ENCODE measurements at regions not wholly inside any gene's neighbourhood (a gene's known extent, or its start where the extent isn't known, plus 50 kb on each side); places are given as distances from the start of the nearest gene placed in this dataset.

DNA sequence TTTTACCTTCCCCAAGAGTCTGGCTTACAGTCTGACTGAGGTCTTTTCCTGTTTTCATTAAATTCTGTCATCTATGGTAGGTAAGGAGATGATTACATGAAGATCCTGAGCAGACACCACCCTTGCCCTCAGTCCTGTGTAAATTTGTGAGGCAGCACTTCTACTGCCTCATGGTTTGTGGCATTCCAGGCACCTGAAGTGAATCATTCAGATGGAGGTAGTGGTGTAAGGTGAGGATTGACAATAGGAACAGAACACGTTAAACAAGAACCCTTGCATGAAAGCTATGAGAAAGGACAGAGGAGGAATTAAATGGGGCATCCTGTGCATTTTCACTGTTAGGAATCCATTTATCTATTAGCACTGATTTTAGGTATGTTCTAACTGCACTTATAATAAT, 618.6 kb downstream of the TLL1 start:
- DNase-seq (ENCODE audit: low read depth), result no peak

DNA sequence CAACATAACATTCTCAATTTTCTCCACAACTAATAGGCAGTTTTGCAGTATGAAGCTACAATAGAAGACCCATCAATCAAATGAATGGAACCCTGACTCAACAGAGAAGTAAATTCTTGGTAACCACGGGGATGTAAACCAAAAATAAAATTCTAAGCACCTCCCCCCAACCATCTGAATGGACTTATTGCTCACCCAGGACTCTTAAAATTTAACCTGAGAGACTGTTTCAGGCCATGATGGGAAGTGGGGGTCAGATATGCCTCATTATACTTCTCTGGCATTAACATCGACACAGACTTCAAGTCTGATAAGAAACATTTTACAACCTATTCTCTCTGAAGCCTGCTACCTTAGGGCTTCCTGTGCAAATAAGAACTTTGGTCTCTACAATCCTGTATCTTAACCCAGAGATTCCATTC, 620.9 kb downstream of the TLL1 start:
- DNase-seq (ENCODE audit: low read depth), result peak; percentile 74

DNA sequence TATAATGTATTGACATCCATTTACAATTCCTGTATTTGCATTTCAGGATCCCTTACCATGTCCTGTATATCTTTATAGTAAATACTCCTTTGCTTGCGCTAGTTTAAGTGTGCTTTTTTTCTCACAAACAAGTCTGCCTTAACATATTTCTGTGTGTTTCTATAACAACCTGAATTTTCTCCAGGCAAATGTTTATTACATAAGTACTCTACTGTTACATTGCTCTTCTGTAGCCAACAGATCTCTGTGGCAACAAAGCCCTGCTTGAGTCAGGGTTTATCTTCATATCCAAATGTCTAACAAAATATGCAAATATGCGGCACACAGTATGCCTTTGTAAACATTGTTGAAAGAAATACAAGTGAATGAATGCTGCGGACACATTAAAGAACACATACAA, 625.5 kb downstream of the TLL1 start:
- DNase-seq (ENCODE audit: low read depth), result peak; percentile 12

DNA sequence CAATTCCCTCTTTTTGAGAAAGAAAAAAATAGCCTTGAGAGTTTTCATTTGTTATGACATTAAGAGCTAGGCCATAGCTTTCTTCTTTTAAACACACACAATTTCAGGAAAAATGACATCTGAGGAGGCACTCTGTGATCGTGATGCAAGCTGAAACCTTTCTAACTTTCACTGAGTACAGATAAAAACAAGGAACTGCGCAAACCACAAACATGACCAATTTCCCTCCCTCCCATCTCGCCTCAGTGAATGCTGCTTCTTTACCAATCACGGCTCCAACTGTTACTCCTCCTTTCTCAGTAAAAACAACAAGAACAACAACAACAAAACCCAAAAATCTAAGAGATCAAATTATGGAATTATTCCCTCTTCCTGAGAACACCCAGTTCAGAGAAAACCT, 626.8 kb downstream of the TLL1 start:
- DNase-seq (ENCODE audit: low read depth), result peak; percentile 14

GRCh38 chr4:166501941-166502382, 628.9 kb downstream of the TLL1 start:
- no peak for DNase-seq (ENCODE audit: low read depth)

DNA sequence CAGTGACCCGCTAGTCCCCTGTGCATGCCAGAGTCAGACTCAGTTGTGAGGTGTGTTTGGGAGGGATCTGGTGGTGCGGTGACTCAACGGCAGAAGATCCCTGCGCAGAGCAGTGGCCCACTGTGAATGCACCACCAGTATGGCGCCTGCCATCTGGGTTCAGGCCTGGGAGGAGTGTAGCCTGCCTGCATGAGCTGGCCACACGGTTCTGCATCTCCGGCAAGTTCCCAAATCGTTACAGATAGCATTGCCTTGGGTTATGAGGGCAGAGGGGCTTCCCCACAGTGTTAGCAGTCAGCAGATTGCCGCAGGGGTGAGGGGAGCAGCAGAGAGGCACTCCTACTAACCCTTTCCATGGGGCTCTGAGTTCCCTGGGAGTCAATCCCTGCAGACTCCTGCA, 629.6 kb downstream of the TLL1 start:
- DNase-seq (ENCODE audit: low read depth), result no peak

DNA sequence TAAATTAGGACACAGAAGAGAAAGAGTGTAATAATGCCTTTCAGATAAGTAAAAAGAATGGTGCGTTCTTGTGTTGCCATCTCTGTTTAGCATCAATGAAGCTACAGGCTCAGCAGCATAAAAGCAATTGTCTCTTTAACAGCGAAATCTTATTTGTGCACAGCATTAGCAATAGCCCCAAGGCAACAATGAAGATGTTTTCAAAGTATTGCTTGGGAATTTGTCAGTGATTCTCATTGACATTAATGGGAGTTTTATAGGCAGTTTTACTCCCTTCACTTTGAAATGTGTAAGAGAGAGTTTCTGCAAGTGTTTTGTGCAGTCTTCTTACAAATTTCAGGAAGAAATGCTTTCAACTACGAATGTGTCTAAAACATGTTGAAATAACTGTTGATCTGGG, 633.0 kb downstream of the TLL1 start:
- no peak for DNase-seq (ENCODE audit: low read depth)

DNA sequence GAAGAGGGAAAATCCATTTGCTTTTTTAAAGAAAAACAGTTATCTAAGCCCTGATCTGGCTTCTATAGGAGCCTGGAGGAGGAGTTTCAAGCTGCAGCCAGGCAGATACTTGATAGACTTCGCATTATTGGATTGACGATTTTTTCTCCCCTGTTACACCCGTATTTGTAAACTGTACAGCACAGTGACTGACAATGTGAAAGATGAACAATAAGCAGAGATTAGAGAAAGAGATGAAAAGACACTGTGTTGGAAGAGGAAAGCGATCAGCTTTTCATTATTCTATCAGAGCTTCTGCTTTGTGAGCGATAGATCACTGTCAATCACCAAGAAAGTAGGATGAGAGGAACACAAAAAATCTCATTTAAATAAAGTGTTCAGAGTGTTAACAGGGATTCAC, 639.2 kb downstream of the TLL1 start:
- DNase-seq (ENCODE audit: low read depth), result no peak

DNA sequence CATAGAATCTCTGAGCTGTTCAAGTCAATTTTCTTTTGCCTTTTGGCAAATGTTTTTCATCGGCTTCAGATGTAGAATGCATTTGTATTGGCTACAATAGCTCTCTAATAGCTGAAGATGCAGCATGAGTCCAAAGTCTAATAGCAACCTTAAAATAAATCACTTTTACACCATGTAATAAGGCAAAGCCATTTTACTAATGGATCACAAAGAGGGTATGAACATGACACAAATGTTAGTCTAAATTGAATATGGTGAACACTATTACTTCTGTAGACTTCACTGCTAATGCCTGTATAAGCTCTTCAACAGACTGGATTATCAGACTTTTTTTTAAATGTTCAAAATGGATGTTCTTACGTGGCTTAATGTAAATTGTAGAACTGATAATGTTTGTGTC, 645.3 kb downstream of the TLL1 start:
- no peak for DNase-seq (ENCODE audit: low read depth)

GRCh38 chr4:166518776-166519175, 645.7 kb downstream of the TLL1 start:
- DNase-seq (ENCODE audit: low read depth), result no peak

- DNase-seq (ENCODE audit: low read depth), result no peak
Measured at GRCh38 chr4:166519774-166520173, 646.7 kb downstream of the TLL1 start.

GRCh38 chr4:166527500-166527899, 654.5 kb downstream of the TLL1 start:
- peak; percentile 75 for DNase-seq (ENCODE audit: low read depth)

DNA sequence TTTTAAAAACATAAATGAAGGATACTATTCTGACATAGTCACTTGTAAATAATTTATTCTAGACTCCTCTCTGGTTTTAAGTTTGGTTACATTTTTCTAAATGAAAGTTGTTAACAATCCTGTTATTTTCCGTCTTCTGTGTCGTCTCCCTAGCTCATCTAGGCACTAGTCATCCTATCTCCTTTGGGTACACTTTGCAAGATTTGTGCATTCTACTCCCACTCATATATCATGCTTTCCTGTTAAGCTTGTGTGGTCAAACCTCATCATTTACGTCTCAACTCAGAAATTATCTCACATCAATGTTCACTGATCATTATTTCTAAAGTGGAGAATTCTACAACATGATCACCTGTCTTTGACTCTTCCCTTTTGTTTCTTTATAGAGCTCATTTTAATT, 658.7 kb downstream of the TLL1 start:
- DNase-seq (ENCODE audit: low read depth), result no peak

GRCh38 chr4:166535865-166536264, 662.8 kb downstream of the TLL1 start:
- no peak for DNase-seq (ENCODE audit: low read depth)

GRCh38 chr4:166538491-166539005, 665.5 kb downstream of the TLL1 start:
- peak; percentile 65 for DNase-seq (ENCODE audit: low read depth)

- no peak for DNase-seq (ENCODE audit: low read depth)
Measured at GRCh38 chr4:166546009-166546408, 673.0 kb downstream of the TLL1 start.

GRCh38 chr4:166577639-166578038, 656.7 kb downstream of the SPOCK3 start:
- DNase-seq (ENCODE audit: low read depth), result no peak

GRCh38 chr4:166585491-166585890, 648.8 kb downstream of the SPOCK3 start:
- DNase-seq (ENCODE audit: low read depth), result peak; percentile 51

- peak; percentile 66 for DNase-seq (ENCODE audit: low read depth)
Measured at GRCh38 chr4:166594326-166594946, 639.9 kb downstream of the SPOCK3 start.

GRCh38 chr4:166600264-166600663, 634.0 kb downstream of the SPOCK3 start:
- no peak for DNase-seq (ENCODE audit: low read depth)

GRCh38 chr4:166602068-166602467, 632.2 kb downstream of the SPOCK3 start:
- no peak for DNase-seq (ENCODE audit: low read depth)

DNA sequence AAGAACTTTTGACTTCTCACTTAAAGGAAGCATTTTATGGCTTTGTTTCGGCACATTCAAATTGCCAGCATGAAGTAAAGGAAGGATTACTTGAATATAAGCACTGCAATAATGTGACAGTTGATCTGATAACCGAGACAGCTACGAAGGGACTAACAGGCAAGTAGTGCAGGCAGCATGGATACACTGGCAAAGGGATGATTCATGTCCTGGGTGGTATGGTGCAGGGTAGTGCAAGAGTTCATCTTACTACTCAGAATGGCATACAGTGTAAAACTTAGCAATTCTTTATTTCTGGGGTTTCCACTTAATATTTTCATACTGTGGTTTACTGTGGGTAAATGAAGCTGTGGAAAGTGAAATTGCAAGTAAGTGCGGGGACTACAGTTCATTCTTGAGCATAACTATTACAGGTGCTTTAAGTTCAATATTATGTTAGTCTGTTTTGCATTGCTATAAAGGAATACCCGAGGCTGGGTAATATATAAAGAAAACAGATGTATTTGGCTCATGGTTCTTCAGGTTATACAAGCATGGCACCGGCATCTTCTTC, 611.8 kb downstream of the SPOCK3 start:
- peak; percentile 54 for DNase-seq (ENCODE audit: low read depth)

DNA sequence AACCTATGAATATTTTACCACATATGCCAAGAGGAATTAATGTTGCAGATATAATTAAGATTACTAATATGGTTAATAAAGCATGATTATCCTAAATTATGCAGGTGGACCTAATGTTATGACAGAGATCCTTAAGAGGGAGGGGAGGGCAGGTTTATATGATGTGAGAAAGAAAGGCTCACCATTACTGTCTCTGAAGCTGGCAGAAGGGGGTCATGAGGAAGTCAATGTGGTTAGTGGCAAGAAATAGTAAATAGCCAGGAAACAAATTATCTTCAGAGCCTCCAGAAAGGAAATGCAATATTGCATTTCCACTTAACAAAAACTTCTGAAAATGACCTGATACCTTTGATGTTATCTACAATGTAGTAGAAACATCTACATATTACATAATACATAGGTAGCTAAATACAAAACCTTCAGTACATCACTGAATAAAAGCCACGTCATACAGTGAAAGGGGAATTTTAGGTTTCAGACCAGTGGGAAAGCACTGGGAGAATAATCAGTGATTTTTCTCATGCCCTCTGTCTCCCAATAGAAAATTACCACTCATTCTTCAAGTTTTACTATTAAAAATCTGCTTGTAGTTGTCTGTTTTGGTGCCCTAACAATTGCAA, 609.2 kb downstream of the SPOCK3 start:
- DNase-seq (ENCODE audit: low read depth), result no peak
